DND-41 (cell line): ENCODE measurements at regions not wholly inside any gene's neighbourhood (a gene's known extent, or its start where the extent isn't known, plus 50 kb on each side); places are given as distances from the start of the nearest gene placed in this dataset.

Experiments
- ATAC-seq: fragments of 200-7000 bp; cut with Tn5 transposase; 3 replicates; pipeline ENCODE4 v1.9.1; 2021; ENCODE audit warnings: low read depth; ENCODE audit not compliant: insufficient read depth
- DNase-seq: peaks from one replicate; pipeline ENCODE4 v3.0.0-alpha.2; 2020
- H2AFZ ChIP-seq: 2 replicates; pipeline ENCODE4 v1.6.0; 2012; ENCODE audit warnings: low read depth, low read length
- H3K27ac ChIP-seq: 2 replicates; pipeline ENCODE4 v1.5.1; 2012; ENCODE audit warnings: low read length, inconsistent platforms
- H3K27me3 ChIP-seq: fragments of 200-600 bp; sonication (generic); 2 replicates; pipeline ENCODE4 v1.6.0; 2012; ENCODE audit warnings: low read length, mild to moderate bottlenecking, inconsistent platforms; ENCODE audit not compliant: insufficient read depth, poor library complexity
- H3K36me3 ChIP-seq: 2 replicates; pipeline ENCODE4 v1.5.1; 2012; ENCODE audit warnings: low read length, inconsistent platforms; ENCODE audit not compliant: insufficient read depth
- H3K4me1 ChIP-seq: 2 replicates; pipeline ENCODE4 v1.5.1; 2012; ENCODE audit warnings: mild to moderate bottlenecking, low read length; ENCODE audit not compliant: insufficient read depth
- H3K4me2 ChIP-seq: 2 replicates; pipeline ENCODE4 v1.6.0; 2012; ENCODE audit warnings: mild to moderate bottlenecking, moderate library complexity, low read length, inconsistent platforms; ENCODE audit not compliant: insufficient read depth
- H3K4me3 ChIP-seq, 2 experiments: fragments of 200-600 bp in 1 of 2; shearing (Covaris generic) in 1 of 2; 2 replicates each; pipeline ENCODE4 v1.5.1; 2012 to 2016; ENCODE audit warnings: inconsistent platforms in 2 of 2, low read length in 2 of 2, mild to moderate bottlenecking in 2 of 2, low read depth in 1 of 2, moderate library complexity in 1 of 2
- H3K79me2 ChIP-seq: 2 replicates; pipeline ENCODE4 v1.6.0; 2012; ENCODE audit warnings: low read length, inconsistent platforms; ENCODE audit not compliant: insufficient read depth
- H3K9ac ChIP-seq: 2 replicates; pipeline ENCODE4 v1.6.0; 2012; ENCODE audit warnings: low read depth, mild to moderate bottlenecking, inconsistent platforms, low read length, moderate library complexity
- H3K9me3 ChIP-seq: 2 replicates; pipeline ENCODE4 v1.5.1; 2012; ENCODE audit warnings: low read length, moderate library complexity, mild to moderate bottlenecking, inconsistent platforms; ENCODE audit not compliant: insufficient read depth, severe bottlenecking
- H4K20me1 ChIP-seq: 2 replicates; pipeline ENCODE4 v1.6.0; 2012; ENCODE audit warnings: low read length; ENCODE audit not compliant: insufficient read depth
- CTCF ChIP-seq: IDR thresholded peaks from 2 replicates; pipeline ENCODE4 v1.5.1; 2012; ENCODE audit warnings: borderline replicate concordance, low read length, moderate library complexity, mild to moderate bottlenecking; ENCODE audit not compliant: poor library complexity, severe bottlenecking; ENCODE audit errors: extremely low read depth
- EZH2 ChIP-seq: IDR thresholded peaks from 3 replicates; pipeline ENCODE4 v1.6.1; 2012; ENCODE audit warnings: borderline replicate concordance, low read depth, mild to moderate bottlenecking, moderate library complexity, low read length, inconsistent platforms; ENCODE audit not compliant: severe bottlenecking

- DNase-seq (no peak), ATAC-seq (no peak)
- Histone ChIP-seq H3K27ac (no peak overlapping the region), H3K27me3 (no peaks in the 10 kb centered on the region), H3K79me2 (no peaks in the 10 kb centered on the region), H3K9ac (no peak overlapping the region), H2AFZ (no peak overlapping the region), H3K4me3 (no peak overlapping the region), H3K4me1 (no peaks in the 10 kb centered on the region), H4K20me1 (no peaks in the 10 kb centered on the region), H3K4me2 (no peak overlapping the region), H3K9me3 (peaks cover 6% of the 10 kb centered on the region), H3K36me3 (no peaks in the 10 kb centered on the region)
- TF ChIP-seq CTCF (no peak), EZH2 (no peak)
Observed at GRCh38 chr7:136045992-136046391, 68.8 kb upstream of the MTPN start.

- H3K27me3 ChIP-seq, result no peaks in the 10 kb centered on the region
- H3K36me3 ChIP-seq, result no peaks in the 10 kb centered on the region
- H3K9ac ChIP-seq, result no peak overlapping the region
- H3K27ac ChIP-seq, result no peak overlapping the region
- H3K79me2 ChIP-seq, result no peaks in the 10 kb centered on the region
- no peaks in the 10 kb centered on the region for H4K20me1 ChIP-seq
- H3K4me3 ChIP-seq, result no peak overlapping the region
- ATAC-seq (no peak), DNase-seq (no peak)
- no peaks in the 10 kb centered on the region for H3K4me1 ChIP-seq
- TF ChIP-seq CTCF, result no peak
- TF ChIP-seq EZH2, result no peak
- H3K4me2 ChIP-seq, result no peak overlapping the region
- H2AFZ ChIP-seq, result no peak overlapping the region
- H3K9me3 ChIP-seq, result peaks cover 6% of the 10 kb centered on the region
Observed at GRCh38 chr7:136045181-136045580, 68.0 kb upstream of the MTPN start.

GRCh38 chr7:136039577-136040345 is 62.6 kb upstream of the MTPN start:
- H3K79me2 ChIP-seq, result no peaks in the 10 kb centered on the region
- H3K4me2 ChIP-seq, result no peak overlapping the region
- H3K4me3 ChIP-seq, result no peak overlapping the region
- no peak for ATAC-seq
- no peaks in the 10 kb centered on the region for H3K36me3 ChIP-seq
- H4K20me1 ChIP-seq, result no peaks in the 10 kb centered on the region
- no peaks in the 10 kb centered on the region for H3K4me1 ChIP-seq
- no peak for DNase-seq
- no peak overlapping the region for H3K27ac ChIP-seq
- no peak for TF ChIP-seq CTCF
- no peak for TF ChIP-seq EZH2
- no peak overlapping the region for H3K9ac ChIP-seq
- H3K27me3 ChIP-seq, result no peaks in the 10 kb centered on the region
- H3K9me3 ChIP-seq, result no peaks in the 10 kb centered on the region
- H2AFZ ChIP-seq, result no peak overlapping the region
